ENCODE measurements at regions not wholly inside any gene's neighbourhood (a gene's known extent, or its start where the extent isn't known, plus 50 kb on each side); places are given as distances from the start of the nearest gene placed in this dataset.

GRCh38 chr6:67449602-67450001 is 1185.5 kb upstream of the ADGRB3 start:
- no peaks in the 10 kb centered on the region for H3K9me3 ChIP-seq (replicated peaks; ENCODE audit: control insufficient read depth, insufficient read depth, low read length)
- H3K27ac ChIP-seq (ENCODE audit: control insufficient read depth, insufficient read depth), result 0 out of 2 replicates have a peak overlapping the region, but pooled peaks have one; percentile 8
- intact Hi-C loops (cut with micrococcal nuclease; ENCODE audit: unreplicated experiment) (no loop called here), in situ Hi-C loops (cut with MboI) (no loop called here)
- no peak overlapping the region for H3K9ac ChIP-seq (ENCODE audit: control insufficient read depth, insufficient read depth, low read length)
- ChIA-PET CTCF (interaction anchor here (1.1 kb wide), 1 partner anchor 28 kb away, joined by 4 read pairs; no protein-coding TSS in a partner anchor), POLR2A (no interaction called here), RAD21 (ENCODE audit: unreplicated experiment) (interaction anchor here (1.0 to 2.0 kb wide), 2 partner anchors 20 to 777 kb away, joined by 3 to 4 read pairs; no protein-coding TSS in a partner anchor), SMC1A (ENCODE audit: uncharacterized antibody, unreplicated experiment) (no interaction called here)
- TF ChIP-seq BRCA1 (IDR thresholded peaks at IDR 0.05; ENCODE audit: low read depth, low read length) (no peak), MEF2A (IDR thresholded peaks at IDR 0.05; ENCODE audit: insufficient read depth, low read depth, low read length) (0 out of 2 replicates have a peak, but pooled peaks have one; percentile 53), MAX (IDR thresholded peaks at IDR 0.05; ENCODE audit: low read depth, low read length) (no peak), USF2 (IDR thresholded peaks at IDR 0.05; ENCODE audit: borderline replicate concordance, low read depth, low read length) (no peak), JUNB (IDR thresholded peaks at IDR 0.05) (peak; percentile 42; the same call in 1 of the 2 replicates), RCOR1 (conservative IDR thresholded peaks at IDR 0.05; ENCODE audit: low read depth, low read length) (no peak), ZNF592 (IDR thresholded peaks at IDR 0.05) (no peak), IKZF2 (IDR thresholded peaks at IDR 0.05) (peak in 1 of 2 experiments; percentile 18; a peak in 1 of 4 replicates), RUNX3 (IDR thresholded peaks at IDR 0.05; ENCODE audit: low read length) (peak; percentile 6; the same call in 1 of the 2 replicates), MEF2B (IDR thresholded peaks at IDR 0.05; ENCODE audit: partially characterized antibody, poor library complexity, severe bottlenecking) (peak; percentile 57)
- H3K4me3 ChIP-seq, result no peak overlapping the region
- H3K36me3 ChIP-seq (ENCODE audit: control insufficient read depth in 2 of 2, insufficient read depth in 2 of 2, low read length in 1 of 2), result no peaks in the 10 kb centered on the region
- H4K20me1 ChIP-seq (ENCODE audit: control insufficient read depth, insufficient read depth), result no peaks in the 10 kb centered on the region
- 1% methylated on average over 4 of the region's 4 CpGs for WGBS (ENCODE audit: insufficient coverage, insufficient replicate concordance, low lambda C conversion rate, missing lambda C conversion rate)
- no TSS peak for BruUV-seq (replicated peaks)
- DNase-seq (ENCODE audit: low read depth, low spot score) (no peak), FAIRE-seq (no peak), ATAC-seq (peak; percentile 83)
- H3K79me2 ChIP-seq (ENCODE audit: control insufficient read depth, insufficient read depth, low read length), result no peaks in the 10 kb centered on the region
- H3K4me1 ChIP-seq (ENCODE audit: control insufficient read depth, insufficient read depth, low read length), result no peaks in the 10 kb centered on the region
- no peak overlapping the region for H3K4me2 ChIP-seq (ENCODE audit: control insufficient read depth, insufficient read depth)
- H3K27me3 ChIP-seq (replicated peaks in 1 of 2; ENCODE audit: control insufficient read depth in 2 of 2, insufficient read depth in 2 of 2, low read length in 1 of 2), result no peaks in the 10 kb centered on the region
- H2AFZ ChIP-seq (ENCODE audit: control insufficient read depth, low read depth, low read length), result no peak overlapping the region
